ENCODE measurements at regions not wholly inside any gene's neighbourhood (a gene's known extent, or its start where the extent isn't known, plus 50 kb on each side); places are given as distances from the start of the nearest gene placed in this dataset.
"Not testable (repeated sequence)": the region's sequence is repeated elsewhere in the genome, so short reads cannot be mapped to it uniquely, and the experiment has no call there.

GRCh38 chrX:99988532-99988931 is 421.5 kb downstream of the PCDH19 start:
- DNase-seq, result not testable (repeated sequence)

DNA sequence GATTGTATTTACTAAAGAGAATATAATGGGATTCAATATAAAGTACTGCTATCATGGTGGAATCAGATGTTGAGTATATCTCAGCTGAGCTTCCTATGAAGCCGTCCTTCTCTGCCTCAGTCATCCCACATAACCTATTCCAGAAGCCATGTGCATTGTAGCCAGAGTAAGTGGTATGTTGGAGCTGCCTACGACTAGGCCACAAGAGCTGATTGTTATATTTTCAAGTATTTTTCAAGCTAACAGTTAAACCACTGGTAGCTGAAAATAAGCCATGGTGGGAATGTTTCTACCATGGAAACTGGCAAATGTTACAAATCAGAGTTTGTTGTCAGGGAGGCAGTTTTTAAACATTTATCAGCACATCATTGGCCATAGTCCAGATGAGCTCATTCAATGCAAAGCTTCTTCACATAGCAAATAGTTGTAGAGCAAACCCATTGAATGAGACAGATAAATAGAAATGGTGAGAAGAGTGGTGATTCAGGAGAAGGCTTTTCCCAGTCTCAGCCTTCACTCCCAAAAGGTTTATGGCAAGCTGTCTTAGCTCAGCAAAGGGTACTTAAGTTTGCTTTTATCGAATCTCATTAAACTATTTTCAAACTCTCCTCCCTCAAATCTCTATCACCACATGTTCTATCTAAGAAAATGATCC is 436.4 kb downstream of the PCDH19 start:
- no peak for DNase-seq

- no peak for DNase-seq
These were observed 470.2 kb downstream of the PCDH19 start for GRCh38 chrX:99939883-99940232.

DNA sequence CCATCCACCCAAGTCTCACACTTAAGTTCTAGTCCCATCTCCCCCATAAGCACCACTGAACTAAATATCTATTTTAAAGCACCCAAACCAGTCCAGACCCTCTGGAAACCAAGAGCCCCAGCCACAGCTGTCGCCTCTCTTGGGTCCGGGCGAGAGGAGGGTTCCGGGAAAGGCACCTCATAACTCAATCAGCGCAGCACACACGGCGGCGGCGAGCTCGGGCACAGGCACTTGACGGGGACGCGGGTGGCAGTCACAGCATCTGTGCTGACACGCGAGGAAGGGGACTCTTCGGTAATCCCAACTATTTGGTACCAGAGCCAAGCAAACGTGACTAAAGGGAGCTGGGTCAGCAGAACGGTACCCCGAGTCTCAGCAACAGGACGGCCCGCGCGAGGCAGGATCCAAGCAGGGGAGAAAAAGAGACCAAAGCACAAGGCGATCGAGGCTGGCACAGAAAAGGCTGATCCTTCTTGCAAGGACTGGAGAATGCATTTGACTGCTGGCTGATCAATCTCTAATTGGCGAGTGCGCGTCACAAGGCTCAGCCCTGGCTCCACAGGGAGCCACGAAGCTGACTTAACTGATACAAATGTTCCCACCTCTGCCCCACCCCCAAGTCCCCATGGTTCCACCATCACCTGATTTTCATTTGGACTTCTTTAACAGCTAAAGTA is 470.7 kb downstream of the PCDH19 start:
- DNase-seq, result not testable (repeated sequence)

DNA sequence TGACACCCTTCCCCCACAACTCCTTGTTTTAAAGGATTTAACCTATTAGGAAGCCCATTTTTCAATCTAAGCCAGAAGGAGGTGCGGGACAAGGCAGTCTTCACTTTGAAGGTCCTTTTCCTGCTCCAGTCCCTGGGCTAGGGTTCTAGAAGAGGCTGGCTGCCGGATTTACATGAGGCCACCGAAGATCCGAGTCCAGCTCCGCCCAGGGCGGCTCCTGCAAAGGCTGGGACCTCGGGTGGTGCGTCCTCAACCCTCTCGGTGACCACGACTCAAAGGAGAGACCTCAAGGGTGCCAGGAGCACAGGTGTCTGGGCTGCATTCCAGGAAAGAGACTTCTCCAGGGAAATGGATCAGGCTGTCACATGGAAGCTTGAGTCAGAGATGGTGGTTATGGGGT is 471.6 kb downstream of the PCDH19 start:
- DNase-seq, result no peak

DNA sequence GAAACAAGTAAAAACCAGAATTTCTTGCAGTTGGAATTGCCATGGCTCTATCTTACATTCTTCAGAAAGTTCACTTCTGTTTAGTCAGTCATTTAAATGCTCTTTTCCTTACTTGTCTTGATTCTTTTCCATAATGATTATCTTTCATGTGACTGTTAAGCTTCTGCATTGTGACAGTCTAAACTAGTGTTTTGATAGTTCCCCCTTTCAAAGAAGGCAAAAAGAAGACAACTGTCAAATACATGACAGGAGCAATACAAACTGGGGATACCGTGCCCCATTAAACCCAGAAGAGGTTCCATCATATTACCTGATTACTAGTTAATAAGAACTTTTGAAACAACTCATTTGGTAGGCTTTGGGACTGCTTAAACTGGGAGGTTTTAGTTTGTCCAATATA is 476.2 kb downstream of the PCDH19 start:
- no peak for DNase-seq

GRCh38 chrX:99914635-99915034 is 495.4 kb downstream of the PCDH19 start:
- no peak for DNase-seq

- no peak for DNase-seq
These were observed 496.5 kb downstream of the PCDH19 start for GRCh38 chrX:99913611-99914010.

- DNase-seq, result no peak
These were observed 500.1 kb downstream of the PCDH19 start for GRCh38 chrX:99909946-99910345.

DNA sequence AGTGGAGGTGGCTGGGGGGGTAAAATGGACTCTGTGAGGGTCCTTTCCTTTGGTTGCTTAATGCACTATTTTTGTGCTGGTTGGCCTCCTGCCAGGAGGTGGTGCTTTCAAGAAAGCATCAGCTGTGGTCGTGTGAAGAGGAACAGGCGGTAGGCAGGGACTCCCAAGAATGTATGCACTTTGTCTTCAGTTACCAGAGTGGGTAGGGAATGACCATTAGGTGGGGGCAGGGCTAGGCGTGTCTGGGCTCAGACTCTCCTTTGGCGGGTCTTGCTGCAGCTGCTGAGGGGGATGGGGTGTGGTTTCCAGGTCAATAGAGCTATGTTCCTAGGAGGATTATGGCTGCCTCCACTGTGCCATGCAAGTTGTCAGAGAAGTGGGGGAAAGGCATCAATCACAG is 509.0 kb downstream of the PCDH19 start:
- no peak for DNase-seq

GRCh38 chrX:99887918-99888317 is 522.2 kb downstream of the PCDH19 start:
- DNase-seq, result no peak

DNA sequence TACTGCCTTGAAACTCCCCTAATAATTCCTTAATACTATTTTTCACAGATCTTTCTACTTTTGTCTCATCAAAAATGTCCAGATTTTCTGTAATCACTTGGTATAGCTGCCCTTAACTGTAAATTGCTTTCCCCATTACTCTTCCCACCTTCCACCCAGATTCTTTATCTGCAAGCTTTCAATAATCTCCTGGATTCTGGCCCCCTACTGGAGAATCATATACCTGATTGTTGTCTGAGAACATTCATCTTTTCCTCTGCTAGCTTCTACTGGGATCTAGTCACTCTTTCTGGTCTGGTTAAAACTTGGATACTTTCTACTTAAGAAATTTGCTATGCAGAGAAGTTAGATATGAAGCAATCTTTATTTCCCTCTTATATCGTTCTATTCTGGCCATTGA is 552.6 kb downstream of the PCDH19 start:
- no peak for DNase-seq

- no peak for DNase-seq
These were observed 576.3 kb downstream of the PCDH19 start for GRCh38 chrX:99833821-99834220.

- no peak for DNase-seq
These were observed 589.9 kb downstream of the PCDH19 start for GRCh38 chrX:99820197-99820596.

GRCh38 chrX:99800016-99800415 is 610.1 kb downstream of the PCDH19 start:
- no peak for DNase-seq

- no peak for DNase-seq
These were observed 611.1 kb downstream of the PCDH19 start for GRCh38 chrX:99798936-99799335.

DNA sequence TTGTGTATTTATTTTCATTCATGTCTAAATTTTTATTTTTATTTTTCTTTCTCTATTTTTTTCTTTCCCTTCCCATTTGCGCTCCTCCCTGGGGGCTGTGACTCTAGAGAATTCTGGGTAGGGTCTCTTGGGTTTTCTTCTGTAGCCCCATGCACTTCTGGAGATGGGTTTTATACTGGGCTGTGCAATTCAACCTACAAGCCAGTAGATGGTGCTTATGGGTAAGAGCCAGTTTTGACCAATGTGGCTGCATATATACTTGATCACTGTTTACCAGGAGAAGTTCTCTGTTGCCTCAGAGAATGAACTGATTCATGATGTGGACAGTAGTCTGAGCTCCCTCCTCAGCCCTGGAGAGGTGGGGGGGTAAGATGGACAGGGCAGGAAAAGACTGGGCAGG is 614.6 kb downstream of the PCDH19 start:
- DNase-seq, result no peak

- DNase-seq, result no peak
These were observed 627.5 kb downstream of the PCDH19 start for GRCh38 chrX:99782516-99783040.

DNA sequence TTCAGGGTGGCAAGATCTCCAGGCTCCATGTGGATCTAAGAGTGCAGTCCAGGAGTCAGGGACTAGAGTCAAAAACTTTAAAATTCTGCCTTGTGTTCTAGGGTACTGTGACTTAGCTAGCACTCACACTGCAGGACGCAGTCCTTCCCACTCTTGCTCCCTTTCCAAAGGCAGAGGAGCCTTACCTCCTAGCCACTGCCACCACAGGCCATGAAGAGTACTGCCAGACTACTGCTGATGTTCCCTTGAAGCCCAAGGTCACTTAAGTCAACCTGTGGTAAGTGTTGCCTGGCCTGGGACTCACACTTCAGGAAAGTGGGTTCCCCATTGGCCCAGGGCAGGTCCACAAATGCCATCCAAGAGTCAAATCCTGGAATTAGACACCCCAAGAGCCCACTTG is 632.2 kb downstream of the PCDH19 start:
- no peak for DNase-seq

DNA sequence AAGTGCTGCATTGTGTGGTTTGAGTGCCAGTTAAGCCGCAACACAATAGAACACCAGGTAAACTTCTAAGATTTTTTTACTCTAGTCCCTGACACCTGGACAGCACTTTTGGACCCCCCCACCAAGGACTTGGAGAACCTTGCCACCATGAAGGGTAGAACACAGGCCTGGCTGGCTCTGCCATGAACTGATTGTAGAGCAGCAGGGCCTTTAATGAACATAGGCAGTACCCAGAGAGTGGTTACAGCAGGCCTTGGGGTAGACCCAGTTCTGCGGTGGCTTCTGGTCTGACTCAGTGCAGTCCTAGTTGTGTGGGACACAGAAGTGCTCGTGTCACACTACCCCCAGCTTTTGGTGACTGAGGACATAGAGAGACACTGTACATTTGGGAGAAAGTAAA is 648.3 kb downstream of the PCDH19 start:
- DNase-seq, result no peak

- DNase-seq, result no peak
These were observed 657.3 kb downstream of the PCDH19 start for GRCh38 chrX:99752776-99753175.

- no peak for DNase-seq
These were observed 659.4 kb downstream of the PCDH19 start for GRCh38 chrX:99750721-99751120.

DNA sequence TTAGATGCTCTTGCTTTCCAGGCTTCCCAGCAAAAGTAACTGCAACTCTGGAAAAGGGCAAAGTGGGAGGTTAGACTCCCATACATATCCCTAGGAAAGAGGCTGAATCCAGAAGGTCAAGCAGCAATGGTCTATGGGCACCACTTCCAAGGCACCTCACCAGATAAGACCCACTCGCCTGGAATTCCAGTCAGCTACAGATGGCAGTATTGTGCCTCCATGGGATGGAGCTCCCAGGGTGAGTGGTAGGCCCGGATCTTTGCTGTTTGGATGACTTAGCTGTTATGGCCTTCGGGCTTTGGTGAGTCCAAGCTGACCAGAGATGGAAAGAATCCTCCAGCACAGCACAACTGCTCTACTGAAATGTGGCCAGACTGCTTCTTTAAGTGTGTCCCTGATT is 688.0 kb downstream of the PCDH19 start:
- DNase-seq, result no peak

- no peak for DNase-seq
These were observed 690.9 kb downstream of the PCDH19 start for GRCh38 chrX:99719140-99719539.

DNA sequence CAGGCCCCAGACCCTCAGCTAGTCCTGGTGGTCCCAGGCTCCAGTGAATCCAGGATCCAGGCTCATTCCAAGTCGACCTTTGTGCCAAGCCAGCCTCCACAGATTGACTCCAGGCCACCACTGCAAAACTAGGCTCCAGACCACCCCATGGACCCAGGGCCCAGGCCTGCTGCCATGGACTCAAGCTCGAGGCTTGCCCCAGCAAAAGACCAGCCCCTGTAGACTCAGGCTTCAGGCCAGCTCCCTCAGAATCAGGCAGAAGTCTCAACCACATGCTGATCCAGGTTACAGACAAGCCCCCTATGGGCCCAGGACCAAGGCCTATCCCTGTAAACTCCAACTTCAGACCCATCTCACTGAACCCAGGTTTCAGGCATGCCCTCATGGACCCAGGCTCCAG is 692.4 kb downstream of the PCDH19 start:
- DNase-seq, result no peak

Data from islet precursor cell (in vitro differentiated cells).